M059J (cell line): ENCODE measurements at regions not wholly inside any gene's neighbourhood (a gene's known extent, or its start where the extent isn't known, plus 50 kb on each side); places are given as distances from the start of the nearest gene placed in this dataset.
A peak's percentile ranks its signal among the peaks of the same experiment; 100 is the strongest.

Experiments
- DNase-seq: peaks from one replicate; pipeline ENCODE4 v3.0.0-alpha.2; 2012; ENCODE audit warnings: low read depth

- DNase-seq, result no peak
Measured at GRCh38 chr14:38848243-38848935, 254.6 kb downstream of the SEC23A start.

- DNase-seq, result no peak
Measured at GRCh38 chr14:38847161-38847560, 255.9 kb downstream of the SEC23A start.

GRCh38 chr14:38839694-38840365 is 263.2 kb downstream of the SEC23A start:
- DNase-seq, result peak; percentile 40

GRCh38 chr14:38838979-38839323 is 264.1 kb downstream of the SEC23A start:
- no peak for DNase-seq

- DNase-seq, result no peak
Measured at GRCh38 chr14:38838049-38838978, 264.7 kb downstream of the SEC23A start.

GRCh38 chr14:38837343-38838048 is 265.5 kb downstream of the SEC23A start:
- DNase-seq, result no peak

- no peak for DNase-seq
Measured at GRCh38 chr14:38836539-38836938, 266.5 kb downstream of the SEC23A start.

GRCh38 chr14:38835874-38836273 is 267.2 kb downstream of the SEC23A start:
- no peak for DNase-seq

- DNase-seq, result no peak
Measured at GRCh38 chr14:38828183-38828827, 274.7 kb downstream of the SEC23A start.

GRCh38 chr14:38824706-38825105 is 278.3 kb downstream of the SEC23A start:
- DNase-seq, result peak; percentile 36

- DNase-seq, result no peak
Measured at GRCh38 chr14:38818555-38818954, 284.5 kb downstream of the SEC23A start.

GRCh38 chr14:38808734-38809455 is 294.1 kb downstream of the SEC23A start:
- peak; percentile 7 for DNase-seq

GRCh38 chr14:38799671-38800070 is 303.4 kb downstream of the SEC23A start:
- DNase-seq, result no peak

- no peak for DNase-seq
Measured at GRCh38 chr14:38794677-38795076, 308.4 kb downstream of the SEC23A start.

GRCh38 chr14:38791862-38792261 is 311.2 kb downstream of the SEC23A start:
- DNase-seq, result no peak

GRCh38 chr14:38790916-38791315 is 312.1 kb downstream of the SEC23A start:
- DNase-seq, result peak; percentile 3

- DNase-seq, result no peak
Measured at GRCh38 chr14:38789805-38790204, 313.2 kb downstream of the SEC23A start.

- no peak for DNase-seq
Measured at GRCh38 chr14:38788060-38788459, 315.0 kb downstream of the SEC23A start.

GRCh38 chr14:38786921-38787320 is 316.1 kb downstream of the SEC23A start:
- DNase-seq, result no peak

GRCh38 chr14:38777401-38777800 is 325.6 kb downstream of the SEC23A start:
- DNase-seq, result no peak

GRCh38 chr14:38775986-38776385 is 327.0 kb downstream of the SEC23A start:
- no peak for DNase-seq
